ENCODE measurements at regions not wholly inside any gene's neighbourhood (a gene's known extent, or its start where the extent isn't known, plus 50 kb on each side); places are given as distances from the start of the nearest gene placed in this dataset.
A peak's percentile ranks its signal among the peaks of the same experiment; 100 is the strongest.

DNA sequence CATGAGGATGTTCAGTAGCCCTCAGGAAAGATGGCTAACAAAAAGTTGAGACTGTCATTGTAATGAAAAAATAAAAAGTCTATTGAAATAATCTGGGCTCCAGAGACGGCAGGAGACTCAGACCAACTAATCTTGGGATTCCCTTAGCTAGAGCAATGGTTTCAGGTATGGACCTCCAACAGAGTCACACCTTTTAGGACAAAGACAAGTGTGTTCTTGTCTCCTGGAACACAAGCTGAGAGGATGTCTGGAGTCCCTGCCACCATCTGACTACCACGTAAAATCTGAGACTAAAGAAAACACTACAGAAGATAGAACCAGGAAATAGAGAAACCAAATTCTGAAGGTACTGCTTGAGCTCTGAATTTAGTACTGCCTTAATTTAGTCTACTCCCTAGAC is 103.3 kb upstream of the RBBP8 start:
- no peak overlapping the region for H3K27ac ChIP-seq
- ATAC-seq (no peak), DNase-seq (no peak)
- intact Hi-C loops (cut with DNase I), result no loop called here
- H3K9me3 ChIP-seq, result peaks cover 0 to 6% of the 10 kb centered on the region in 2 donors
- no peak overlapping the region for H3K4me3 ChIP-seq
- H3K27me3 ChIP-seq, result no peaks in the 10 kb centered on the region
- TF ChIP-seq, protein P1, sequence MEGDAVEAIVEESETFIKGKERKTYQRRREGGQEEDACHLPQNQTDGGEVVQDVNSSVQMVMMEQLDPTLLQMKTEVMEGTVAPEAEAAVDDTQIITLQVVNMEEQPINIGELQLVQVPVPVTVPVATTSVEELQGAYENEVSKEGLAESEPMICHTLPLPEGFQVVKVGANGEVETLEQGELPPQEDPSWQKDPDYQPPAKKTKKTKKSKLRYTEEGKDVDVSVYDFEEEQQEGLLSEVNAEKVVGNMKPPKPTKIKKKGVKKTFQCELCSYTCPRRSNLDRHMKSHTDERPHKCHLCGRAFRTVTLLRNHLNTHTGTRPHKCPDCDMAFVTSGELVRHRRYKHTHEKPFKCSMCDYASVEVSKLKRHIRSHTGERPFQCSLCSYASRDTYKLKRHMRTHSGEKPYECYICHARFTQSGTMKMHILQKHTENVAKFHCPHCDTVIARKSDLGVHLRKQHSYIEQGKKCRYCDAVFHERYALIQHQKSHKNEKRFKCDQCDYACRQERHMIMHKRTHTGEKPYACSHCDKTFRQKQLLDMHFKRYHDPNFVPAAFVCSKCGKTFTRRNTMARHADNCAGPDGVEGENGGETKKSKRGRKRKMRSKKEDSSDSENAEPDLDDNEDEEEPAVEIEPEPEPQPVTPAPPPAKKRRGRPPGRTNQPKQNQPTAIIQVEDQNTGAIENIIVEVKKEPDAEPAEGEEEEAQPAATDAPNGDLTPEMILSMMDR (IDR thresholded peaks at IDR 0.05), result no peak
- H3K36me3 ChIP-seq, result no peaks in the 10 kb centered on the region
- H3K4me1 ChIP-seq, result no peaks in the 10 kb centered on the region

DNA sequence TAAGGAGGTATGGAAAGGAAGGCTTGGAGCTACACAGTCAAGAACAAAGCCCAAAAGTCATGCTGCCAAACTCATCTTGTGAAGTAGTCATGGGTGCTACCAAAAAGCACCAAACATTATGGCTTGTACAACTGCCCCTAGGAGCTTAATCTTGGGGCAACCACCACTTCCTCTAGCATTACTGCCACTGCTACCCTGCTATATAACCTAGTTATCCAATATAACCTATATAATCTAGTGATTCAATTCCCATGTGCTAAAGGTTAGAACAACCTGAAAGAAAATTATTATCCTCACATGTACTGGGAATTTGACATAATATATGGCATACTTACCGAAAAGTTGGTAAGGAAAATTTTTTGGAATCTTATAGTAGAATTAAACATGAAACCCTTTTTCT is 102.6 kb upstream of the RBBP8 start:
- Histone ChIP-seq H3K36me3 (no peaks in the 10 kb centered on the region), H3K4me3 (no peak overlapping the region), H3K27ac (no peak overlapping the region), H3K9me3 (peaks cover 0 to 6% of the 10 kb centered on the region in 2 donors), H3K27me3 (no peaks in the 10 kb centered on the region), H3K4me1 (no peaks in the 10 kb centered on the region)
- TF ChIP-seq, protein P1 (IDR thresholded peaks at IDR 0.05), result no peak
- intact Hi-C loops (cut with DNase I), result no loop called here
- DNase-seq (no peak), ATAC-seq (no peak)

DNA sequence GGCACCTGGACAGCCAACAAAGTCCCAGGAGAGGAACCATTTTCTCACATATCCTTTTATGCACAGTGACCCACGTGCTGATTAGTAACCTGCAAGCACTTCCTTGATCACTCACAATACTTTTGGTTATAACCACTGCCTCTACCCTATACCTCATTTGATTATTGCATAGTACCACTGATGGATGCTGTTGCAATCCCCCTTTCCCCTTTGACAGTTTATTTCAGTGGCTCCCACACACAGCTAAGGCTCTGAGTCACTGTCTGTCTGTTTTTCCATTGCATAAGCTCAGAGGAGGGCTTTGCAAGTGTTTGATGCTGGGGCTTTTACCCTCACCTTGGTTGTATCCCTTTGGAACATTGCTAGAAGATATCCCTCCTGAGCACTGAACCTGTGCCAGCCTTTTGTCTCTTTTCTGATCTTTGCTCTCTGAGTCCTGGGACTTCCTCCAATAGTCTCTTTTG is 101.7 kb upstream of the RBBP8 start:
- no peaks in the 10 kb centered on the region for H3K27me3 ChIP-seq
- intact Hi-C loops (cut with DNase I), result no loop called here
- DNase-seq (no peak), ATAC-seq (peak; percentile 63)
- H3K9me3 ChIP-seq, result peaks cover 0 to 6% of the 10 kb centered on the region in 2 donors
- H3K27ac ChIP-seq, result no peak overlapping the region
- no peak overlapping the region for H3K4me3 ChIP-seq
- no peaks in the 10 kb centered on the region for H3K4me1 ChIP-seq
- no peaks in the 10 kb centered on the region for H3K36me3 ChIP-seq
- TF ChIP-seq, protein P1 (IDR thresholded peaks at IDR 0.05), result no peak

DNA sequence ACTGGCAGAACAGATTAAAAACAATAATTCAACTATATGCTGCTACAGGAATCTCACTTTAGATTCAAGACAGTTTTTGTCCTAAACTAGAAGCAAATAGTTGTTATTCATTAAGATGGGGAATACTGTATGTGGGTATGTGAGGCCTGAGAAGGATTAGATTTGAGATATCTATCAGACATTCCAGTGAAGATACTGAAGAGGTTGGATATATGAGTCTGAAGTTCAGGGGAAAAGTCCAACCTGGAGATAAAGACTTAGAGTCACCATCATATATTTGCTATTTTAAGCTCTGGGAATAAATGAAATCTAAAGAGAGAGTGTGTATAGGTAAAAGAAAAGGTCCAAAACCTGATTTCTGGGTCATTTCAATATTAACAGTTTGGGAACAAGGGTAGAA is 96.2 kb upstream of the RBBP8 start:
- DNase-seq, result no peak
- H3K4me1 ChIP-seq, result no peaks in the 10 kb centered on the region
- ATAC-seq, result no peak
- intact Hi-C loops (cut with DNase I), result no loop called here
- TF ChIP-seq, protein P1 (IDR thresholded peaks at IDR 0.05), result no peak
- H3K27ac ChIP-seq, result no peak overlapping the region
- no peaks in the 10 kb centered on the region for H3K36me3 ChIP-seq
- no peaks in the 10 kb centered on the region for H3K27me3 ChIP-seq
- H3K4me3 ChIP-seq, result no peak overlapping the region
- no peaks in the 10 kb centered on the region for H3K9me3 ChIP-seq

DNA sequence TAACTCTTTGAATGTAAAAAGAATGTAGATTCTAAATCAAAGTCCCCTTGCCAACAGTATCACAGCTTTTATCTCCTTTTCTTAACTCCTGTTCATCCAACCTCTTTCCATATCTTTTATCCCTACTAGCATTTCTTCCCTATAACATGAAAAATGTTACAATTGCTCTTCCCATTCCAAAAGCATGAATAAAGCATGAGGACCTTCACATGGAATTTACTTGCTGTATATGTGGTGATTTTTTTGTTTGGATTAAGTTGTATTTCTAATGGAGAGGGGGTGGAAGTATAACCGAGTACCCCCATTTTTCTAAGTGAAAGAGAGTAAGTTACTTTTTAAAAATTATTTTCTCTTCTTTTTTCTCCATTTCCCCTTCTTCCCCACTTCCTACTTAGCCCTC is 94.9 kb upstream of the RBBP8 start:
- DNase-seq (no peak), ATAC-seq (no peak)
- Histone ChIP-seq H3K27ac (no peak overlapping the region), H3K36me3 (no peaks in the 10 kb centered on the region), H3K9me3 (no peaks in the 10 kb centered on the region), H3K27me3 (no peaks in the 10 kb centered on the region), H3K4me3 (no peak overlapping the region), H3K4me1 (no peaks in the 10 kb centered on the region)
- TF ChIP-seq, protein P1 (IDR thresholded peaks at IDR 0.05), result no peak
- intact Hi-C loops (cut with DNase I), result no loop called here
